HepG2 (cell line): ENCODE measurements at regions not wholly inside any gene's neighbourhood (a gene's known extent, or its start where the extent isn't known, plus 50 kb on each side); places are given as distances from the start of the nearest gene placed in this dataset.

Experiments used
- ATAC-seq: fragments of 200-7000 bp; cut with Tn5 transposase; 3 replicates; pipeline ENCODE4 v1.9.1; 2020; ENCODE audit warnings: mild to moderate bottlenecking, moderate library complexity
- BruUV-seq: library from RNA; stranded (reverse); fragments of 400-500 nt; replicated peaks from 2 replicates; lab custom pipeline; 2021; lab: Mats Ljungman, UMichigan
- CTCF ChIA-PET: fragments of 300-600 bp; formaldehyde crosslinking; extraction: SDS; loops from one replicate; lab custom pipeline; 2021; ENCODE audit warnings: low total read pairs, inconsistent platforms, low intra/inter-chr PET ratio; lab: Yijun Ruan, JAX
- POLR2A ChIA-PET: fragments of 350-600 bp; sonication (Branson Sonifier 250); formaldehyde crosslinking; loops from one replicate; lab custom pipeline; 2020; ENCODE audit warnings: antibody characterized with exemption, inconsistent platforms; lab: Yijun Ruan, JAX
- DNase-seq: peaks from one replicate; pipeline ENCODE4 v3.0.0-alpha.2; 2015; ENCODE audit warnings: low spot score
- FAIRE-seq: peaks from 3 replicates; lab custom pipeline; 2011; peaks lifted over from hg19 to GRCh38; lab: Jason Lieb, UNC
- H2AFZ ChIP-seq: one replicate; pipeline ENCODE4 v1.6.1; 2011; ENCODE audit warnings: low read length, inconsistent platforms
- H3K27ac ChIP-seq: fragments of 300-600 bp; 3 replicates; pipeline ENCODE4 v1.8.0; 2011; ENCODE audit warnings: mixed run types, mild to moderate bottlenecking, mixed read lengths, low read length, inconsistent platforms; ENCODE audit not compliant: insufficient read depth; ENCODE audit errors: extremely low read length
- H3K27me3 ChIP-seq, 2 experiments: fragments of 200-600 bp in 1 of 2; 2 replicates in 1 of 2; 3 replicates in 1 of 2; pipeline versions ENCODE4 v1.6.0 to v1.8.0; 2011; ENCODE audit warnings: low read length in 2 of 2, mild to moderate bottlenecking in 2 of 2, moderate library complexity in 2 of 2, inconsistent platforms in 1 of 2; ENCODE audit not compliant: insufficient read depth in 2 of 2, control insufficient read depth in 1 of 2
- H3K36me3 ChIP-seq, 2 experiments: fragments of 200-600 bp in 1 of 2; replicated peaks in 1 of 2; 2 replicates in 1 of 2; 3 replicates in 1 of 2; pipeline versions ENCODE4 v1.5.1 to v1.8.0; 2011; ENCODE audit warnings: low read length in 2 of 2, inconsistent platforms in 1 of 2; ENCODE audit not compliant: insufficient read depth in 2 of 2, control insufficient read depth in 1 of 2
- H3K4me1 ChIP-seq: 2 replicates; pipeline ENCODE4 v1.5.1; 2012; ENCODE audit warnings: low read length, inconsistent platforms; ENCODE audit not compliant: insufficient read depth
- H3K4me2 ChIP-seq: 2 replicates; pipeline ENCODE4 v1.6.0; 2011; ENCODE audit warnings: low read depth, low read length, inconsistent platforms
- H3K4me3 ChIP-seq, 3 experiments: fragments of 200-600 bp in 1 of 3; sonication (generic), shearing (Covaris generic) in 1 of 3; replicated peaks in 1 of 3; 2 replicates each; pipeline ENCODE4 v1.5.1; 2011 to 2016; ENCODE audit warnings: low read length in 3 of 3, inconsistent platforms in 2 of 3, low read depth in 2 of 3, mild to moderate bottlenecking in 2 of 3, control low read depth in 1 of 3, mixed read lengths in 1 of 3; ENCODE audit not compliant: insufficient read depth in 1 of 3
- H3K79me2 ChIP-seq: one replicate; pipeline ENCODE4 v1.6.1; 2011; ENCODE audit warnings: low read length, inconsistent platforms; ENCODE audit not compliant: insufficient read depth
- H3K9ac ChIP-seq: 2 replicates; pipeline ENCODE4 v1.6.0; 2011; ENCODE audit warnings: mild to moderate bottlenecking, low read depth, low read length, inconsistent platforms; ENCODE audit not compliant: insufficient read depth
- H3K9me3 ChIP-seq: 2 replicates; pipeline ENCODE4 v1.5.1; 2012; ENCODE audit warnings: mild to moderate bottlenecking, low read length
- H4K20me1 ChIP-seq: 2 replicates; pipeline ENCODE4 v1.6.0; 2011; ENCODE audit warnings: inconsistent platforms, mild to moderate bottlenecking, low read length, moderate library complexity; ENCODE audit not compliant: insufficient read depth
- ATM ChIP-seq: fragments of 450-650 bp; IDR thresholded peaks from 2 replicates; pipeline ENCODE4 v1.7.1; 2017; ENCODE audit warnings: mild to moderate bottlenecking, borderline replicate concordance
- EHMT2 ChIP-seq: fragments of 200-600 bp; sonication (generic); IDR thresholded peaks from 2 replicates; pipeline ENCODE4 v1.7.0; 2017; ENCODE audit warnings: antibody characterized with exemption, low read depth, low read length, borderline replicate concordance
- NFKBIZ ChIP-seq: IDR thresholded peaks from 2 replicates; pipeline ENCODE4 v1.6.1; 2018; ENCODE audit warnings: missing genetic modification reagents, missing compliant biosample characterization
- SAFB2 ChIP-seq: sonication (generic); formaldehyde crosslinking; IDR thresholded peaks from 2 replicates; pipeline ENCODE4 v1.5.1; 2020; ENCODE audit warnings: missing genetic modification reagents, low read depth, mild to moderate bottlenecking, borderline replicate concordance
- ZNF7 ChIP-seq: IDR thresholded peaks from 2 replicates; pipeline ENCODE4 v1.6.1; 2016; ENCODE audit warnings: missing biosample characterization, missing genetic modification reagents
- WGBS: methylation state at CpG from one replicate; pipeline ENCODE4 v1.1.6; 2017; ENCODE audit warnings: low lambda C conversion rate; 5-methylcytosine and 5-hydroxymethylcytosine counted together
- in situ Hi-C: cut with HindIII; loops from 2 replicates; pipeline ENCODE4 v1.10.0; 2017; ENCODE audit warnings: low pct_unique_long_range_greater_than_20kb; ENCODE audit not compliant: extremely low pct_ligation_motif_present
- intact Hi-C: fragments of 100-400 bp; cut with micrococcal nuclease; formaldehyde crosslinking; loops from one replicate; pipeline ENCODE4 v1.10.0; 2022; ENCODE audit not compliant: unreplicated experiment
- TF ChIP-seq, protein P1 (sequence below): sonication (generic); formaldehyde crosslinking; IDR thresholded peaks from 2 replicates; pipeline ENCODE4 v1.5.0; 2020; ENCODE audit warnings: missing genetic modification reagents
- TF ChIP-seq, protein P2 (sequence below): sonication (generic); formaldehyde crosslinking; IDR thresholded peaks from 2 replicates; pipeline ENCODE4 v1.5.0; 2020; ENCODE audit warnings: mild to moderate bottlenecking, missing genetic modification reagents, moderate library complexity

DNA sequence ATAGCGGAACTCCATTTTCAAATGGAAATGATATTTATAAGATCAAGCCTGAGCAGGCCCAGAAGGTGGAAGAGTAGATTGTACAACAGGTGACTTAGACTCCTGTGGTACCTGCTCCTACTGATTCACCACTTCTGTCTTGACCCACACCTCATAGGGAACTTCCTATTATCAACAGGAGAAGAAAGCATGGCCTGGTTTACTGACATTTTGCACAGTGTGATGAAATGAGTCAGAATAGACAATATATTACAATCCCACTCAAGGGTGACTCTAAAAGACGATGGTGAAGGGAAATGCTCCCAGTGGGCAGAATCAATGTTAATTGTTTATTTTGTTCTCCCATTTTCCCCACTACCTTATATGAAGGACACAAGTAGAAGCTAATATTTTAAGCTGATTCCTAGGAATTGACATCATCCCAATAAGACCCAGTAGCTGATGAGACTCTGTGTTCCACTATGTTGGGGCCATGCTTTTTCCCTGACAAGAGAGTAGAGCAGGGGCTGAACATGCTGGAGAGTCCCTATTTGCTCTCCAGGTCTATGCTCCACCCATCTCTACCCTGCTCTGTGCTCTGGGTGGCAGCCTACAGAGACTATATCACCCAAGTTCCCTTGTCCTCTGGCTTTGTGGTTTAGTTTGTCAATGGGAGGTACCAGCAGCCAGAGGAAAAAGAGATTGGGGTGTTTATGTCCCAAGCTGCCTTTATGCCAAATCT is 163.4 kb upstream of the FSTL4 start (continued):
- TF ChIP-seq ZNF7 (CRISPR knock-in tag) (no peak), SAFB2 (CRISPR knock-in tag) (no peak), NFKBIZ (CRISPR knock-in tag) (no peak), EHMT2 (no peak)
- TF ChIP-seq, protein P1, sequence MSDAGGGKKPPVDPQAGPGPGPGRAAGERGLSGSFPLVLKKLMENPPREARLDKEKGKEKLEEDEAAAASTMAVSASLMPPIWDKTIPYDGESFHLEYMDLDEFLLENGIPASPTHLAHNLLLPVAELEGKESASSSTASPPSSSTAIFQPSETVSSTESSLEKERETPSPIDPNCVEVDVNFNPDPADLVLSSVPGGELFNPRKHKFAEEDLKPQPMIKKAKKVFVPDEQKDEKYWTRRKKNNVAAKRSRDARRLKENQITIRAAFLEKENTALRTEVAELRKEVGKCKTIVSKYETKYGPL: no peak

DNA sequence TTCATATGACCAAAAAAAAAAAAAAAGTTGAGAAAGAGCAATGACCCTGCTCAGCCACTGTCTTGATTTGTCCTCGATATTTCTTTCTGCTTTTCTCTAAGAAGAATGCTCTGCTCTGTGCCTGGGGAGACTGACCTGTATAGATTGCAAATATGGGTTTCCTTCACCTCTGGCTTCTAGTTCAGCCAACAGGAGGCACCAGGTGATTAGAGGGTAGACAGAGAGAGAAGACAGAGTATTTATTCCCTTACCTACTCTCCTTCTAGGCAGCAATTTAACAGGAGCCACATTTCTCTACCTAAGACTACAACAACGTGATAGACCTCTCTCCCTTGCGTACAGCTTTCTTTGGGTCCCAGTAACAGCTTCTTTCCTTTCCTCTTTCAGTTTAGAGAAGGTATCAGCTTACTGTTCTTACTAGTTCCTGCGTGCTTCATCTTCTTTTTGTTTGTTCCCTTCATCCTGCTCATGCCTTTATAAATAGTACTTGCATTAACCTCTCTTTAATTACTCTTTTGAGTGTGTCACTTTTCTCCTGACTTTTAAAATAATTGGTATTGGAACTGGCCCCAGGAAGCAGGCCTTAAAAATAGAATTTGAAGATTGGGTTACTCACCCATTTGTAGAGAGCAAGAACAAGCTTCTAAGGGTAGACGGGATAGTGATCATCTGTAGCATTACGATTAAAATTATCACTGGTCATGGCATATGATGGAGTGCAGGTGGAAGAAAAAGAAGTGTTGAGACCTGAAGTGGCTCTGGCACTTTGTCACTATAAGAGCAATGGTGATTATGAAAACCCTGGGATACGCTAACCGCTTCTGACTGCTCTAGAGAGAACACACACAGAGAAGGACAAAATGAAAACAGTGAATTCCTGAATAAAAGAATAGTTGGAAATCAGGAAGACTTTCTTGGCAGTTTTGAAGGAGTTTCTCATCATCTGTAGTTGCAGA is 161.2 kb upstream of the FSTL4 start:
- FAIRE-seq (no peak), DNase-seq (no peak), ATAC-seq (no peak)
- Histone ChIP-seq H3K27ac (no peak overlapping the region), H2AFZ (no peak overlapping the region), H3K27me3 (no peaks in the 10 kb centered on the region), H3K9me3 (no peaks in the 10 kb centered on the region), H3K4me1 (no peaks in the 10 kb centered on the region), H3K79me2 (no peaks in the 10 kb centered on the region), H3K4me3 (no peak overlapping the region), H3K36me3 (no peaks in the 10 kb centered on the region), H3K9ac (no peak overlapping the region), H3K4me2 (no peak overlapping the region), H4K20me1 (no peaks in the 10 kb centered on the region)
- TF ChIP-seq, protein P2, sequence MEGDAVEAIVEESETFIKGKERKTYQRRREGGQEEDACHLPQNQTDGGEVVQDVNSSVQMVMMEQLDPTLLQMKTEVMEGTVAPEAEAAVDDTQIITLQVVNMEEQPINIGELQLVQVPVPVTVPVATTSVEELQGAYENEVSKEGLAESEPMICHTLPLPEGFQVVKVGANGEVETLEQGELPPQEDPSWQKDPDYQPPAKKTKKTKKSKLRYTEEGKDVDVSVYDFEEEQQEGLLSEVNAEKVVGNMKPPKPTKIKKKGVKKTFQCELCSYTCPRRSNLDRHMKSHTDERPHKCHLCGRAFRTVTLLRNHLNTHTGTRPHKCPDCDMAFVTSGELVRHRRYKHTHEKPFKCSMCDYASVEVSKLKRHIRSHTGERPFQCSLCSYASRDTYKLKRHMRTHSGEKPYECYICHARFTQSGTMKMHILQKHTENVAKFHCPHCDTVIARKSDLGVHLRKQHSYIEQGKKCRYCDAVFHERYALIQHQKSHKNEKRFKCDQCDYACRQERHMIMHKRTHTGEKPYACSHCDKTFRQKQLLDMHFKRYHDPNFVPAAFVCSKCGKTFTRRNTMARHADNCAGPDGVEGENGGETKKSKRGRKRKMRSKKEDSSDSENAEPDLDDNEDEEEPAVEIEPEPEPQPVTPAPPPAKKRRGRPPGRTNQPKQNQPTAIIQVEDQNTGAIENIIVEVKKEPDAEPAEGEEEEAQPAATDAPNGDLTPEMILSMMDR: peak; percentile 10; the same call in 1 of the 2 replicates
- TF ChIP-seq ATM: no peak
- WGBS: 22% methylated on average over 8 of the region's 8 CpGs
- ChIA-PET CTCF (no interaction called here), POLR2A (no interaction called here)
- intact Hi-C loops: no loop called here
- in situ Hi-C loops: no loop called here
- BruUV-seq: no TSS peak
